DND-41 (cell line): ENCODE measurements at regions not wholly inside any gene's neighbourhood (a gene's known extent, or its start where the extent isn't known, plus 50 kb on each side); places are given as distances from the start of the nearest gene placed in this dataset.

ENCODE experiments used
- ATAC-seq: fragments of 200-7000 bp; cut with Tn5 transposase; 3 replicates; pipeline ENCODE4 v1.9.1; 2021; ENCODE audit warnings: low read depth; ENCODE audit not compliant: insufficient read depth
- DNase-seq: peaks from one replicate; pipeline ENCODE4 v3.0.0-alpha.2; 2020
- H2AFZ ChIP-seq: 2 replicates; pipeline ENCODE4 v1.6.0; 2012; ENCODE audit warnings: low read depth, low read length
- H3K27ac ChIP-seq: 2 replicates; pipeline ENCODE4 v1.5.1; 2012; ENCODE audit warnings: low read length, inconsistent platforms
- H3K27me3 ChIP-seq: fragments of 200-600 bp; sonication (generic); 2 replicates; pipeline ENCODE4 v1.6.0; 2012; ENCODE audit warnings: low read length, mild to moderate bottlenecking, inconsistent platforms; ENCODE audit not compliant: insufficient read depth, poor library complexity
- H3K36me3 ChIP-seq: 2 replicates; pipeline ENCODE4 v1.5.1; 2012; ENCODE audit warnings: low read length, inconsistent platforms; ENCODE audit not compliant: insufficient read depth
- H3K4me1 ChIP-seq: 2 replicates; pipeline ENCODE4 v1.5.1; 2012; ENCODE audit warnings: mild to moderate bottlenecking, low read length; ENCODE audit not compliant: insufficient read depth
- H3K4me2 ChIP-seq: 2 replicates; pipeline ENCODE4 v1.6.0; 2012; ENCODE audit warnings: mild to moderate bottlenecking, moderate library complexity, low read length, inconsistent platforms; ENCODE audit not compliant: insufficient read depth
- H3K4me3 ChIP-seq, 2 experiments: fragments of 200-600 bp in 1 of 2; shearing (Covaris generic) in 1 of 2; 2 replicates each; pipeline ENCODE4 v1.5.1; 2012 to 2016; ENCODE audit warnings: inconsistent platforms in 2 of 2, low read length in 2 of 2, mild to moderate bottlenecking in 2 of 2, low read depth in 1 of 2, moderate library complexity in 1 of 2
- H3K79me2 ChIP-seq: 2 replicates; pipeline ENCODE4 v1.6.0; 2012; ENCODE audit warnings: low read length, inconsistent platforms; ENCODE audit not compliant: insufficient read depth
- H3K9ac ChIP-seq: 2 replicates; pipeline ENCODE4 v1.6.0; 2012; ENCODE audit warnings: low read depth, mild to moderate bottlenecking, inconsistent platforms, low read length, moderate library complexity
- H3K9me3 ChIP-seq: 2 replicates; pipeline ENCODE4 v1.5.1; 2012; ENCODE audit warnings: low read length, moderate library complexity, mild to moderate bottlenecking, inconsistent platforms; ENCODE audit not compliant: insufficient read depth, severe bottlenecking
- H4K20me1 ChIP-seq: 2 replicates; pipeline ENCODE4 v1.6.0; 2012; ENCODE audit warnings: low read length; ENCODE audit not compliant: insufficient read depth
- CTCF ChIP-seq: IDR thresholded peaks from 2 replicates; pipeline ENCODE4 v1.5.1; 2012; ENCODE audit warnings: borderline replicate concordance, low read length, moderate library complexity, mild to moderate bottlenecking; ENCODE audit not compliant: poor library complexity, severe bottlenecking; ENCODE audit errors: extremely low read depth
- EZH2 ChIP-seq: IDR thresholded peaks from 3 replicates; pipeline ENCODE4 v1.6.1; 2012; ENCODE audit warnings: borderline replicate concordance, low read depth, mild to moderate bottlenecking, moderate library complexity, low read length, inconsistent platforms; ENCODE audit not compliant: severe bottlenecking

- Histone ChIP-seq H4K20me1 (no peaks in the 10 kb centered on the region), H3K9me3 (no peaks in the 10 kb centered on the region), H3K79me2 (no peaks in the 10 kb centered on the region), H2AFZ (no peak overlapping the region), H3K9ac (no peak overlapping the region), H3K36me3 (no peaks in the 10 kb centered on the region), H3K4me1 (no peaks in the 10 kb centered on the region), H3K27me3 (peaks cover 10% of the 10 kb centered on the region), H3K4me3 (no peak overlapping the region), H3K4me2 (no peak overlapping the region), H3K27ac (no peak overlapping the region)
- DNase-seq (no peak), ATAC-seq (no peak)
- TF ChIP-seq CTCF (no peak), EZH2 (no peak)
Observed at GRCh38 chr14:96683562-96684289, 113.5 kb upstream of the VRK1 start.

DNA sequence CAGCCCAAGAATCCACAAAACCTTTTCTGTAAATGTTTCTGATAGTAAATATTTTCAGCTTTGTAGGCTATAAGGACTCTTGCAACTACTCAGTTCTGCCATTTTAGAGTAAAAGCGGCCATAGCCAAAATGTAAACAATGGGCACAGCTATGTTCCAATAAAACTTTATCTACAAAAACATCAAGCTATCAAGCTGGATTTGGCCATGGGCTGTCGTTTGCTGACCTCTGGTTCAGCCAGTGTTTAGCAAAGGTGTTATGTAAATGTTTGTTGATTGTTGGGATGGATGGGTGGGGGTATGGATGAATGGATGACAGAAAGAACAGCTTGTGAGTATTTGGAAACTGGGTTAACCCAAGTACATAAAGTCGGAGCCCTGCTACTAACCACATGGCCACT, 111.1 kb upstream of the VRK1 start:
- H3K9me3 ChIP-seq, result no peaks in the 10 kb centered on the region
- H3K4me1 ChIP-seq, result no peaks in the 10 kb centered on the region
- no peak for DNase-seq
- no peak for TF ChIP-seq CTCF
- no peak for TF ChIP-seq EZH2
- no peak overlapping the region for H3K4me3 ChIP-seq
- no peak overlapping the region for H3K4me2 ChIP-seq
- no peak for ATAC-seq
- H3K27ac ChIP-seq, result no peak overlapping the region
- peaks cover 10% of the 10 kb centered on the region for H3K27me3 ChIP-seq
- no peaks in the 10 kb centered on the region for H3K79me2 ChIP-seq
- H3K36me3 ChIP-seq, result no peaks in the 10 kb centered on the region
- H3K9ac ChIP-seq, result no peak overlapping the region
- H2AFZ ChIP-seq, result no peak overlapping the region
- no peaks in the 10 kb centered on the region for H4K20me1 ChIP-seq

DNA sequence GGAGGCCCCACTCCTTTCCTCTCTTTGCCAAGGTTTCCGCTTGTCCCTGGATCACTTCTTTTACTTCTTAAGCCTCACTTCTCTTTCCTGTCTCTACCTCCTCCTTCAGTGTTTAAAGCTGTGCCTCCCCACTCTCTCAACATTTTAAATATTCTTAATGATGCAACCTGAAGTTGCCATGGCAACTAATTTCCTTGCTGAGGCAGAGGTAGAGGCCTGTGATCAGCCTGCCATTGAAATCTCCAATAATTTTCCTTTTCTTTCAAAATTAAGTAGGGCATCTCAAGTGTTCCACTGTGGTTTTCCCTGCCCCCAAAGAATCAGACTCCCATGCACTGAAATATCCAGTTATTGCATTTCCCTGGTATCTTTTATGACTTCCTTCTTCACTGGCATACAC, 108.6 kb upstream of the VRK1 start:
- H3K4me1 ChIP-seq, result no peaks in the 10 kb centered on the region
- no peak overlapping the region for H3K4me3 ChIP-seq
- no peak overlapping the region for H2AFZ ChIP-seq
- H3K27ac ChIP-seq, result no peak overlapping the region
- H3K36me3 ChIP-seq, result no peaks in the 10 kb centered on the region
- no peaks in the 10 kb centered on the region for H3K9me3 ChIP-seq
- DNase-seq, result no peak
- no peak for ATAC-seq
- TF ChIP-seq CTCF, result no peak
- H3K27me3 ChIP-seq, result peaks cover 11% of the 10 kb centered on the region
- H3K4me2 ChIP-seq, result no peak overlapping the region
- H3K9ac ChIP-seq, result no peak overlapping the region
- H4K20me1 ChIP-seq, result no peaks in the 10 kb centered on the region
- H3K79me2 ChIP-seq, result no peaks in the 10 kb centered on the region
